ENCODE measurements at regions not wholly inside any gene's neighbourhood (a gene's known extent, or its start where the extent isn't known, plus 50 kb on each side); places are given as distances from the start of the nearest gene placed in this dataset.

DNA sequence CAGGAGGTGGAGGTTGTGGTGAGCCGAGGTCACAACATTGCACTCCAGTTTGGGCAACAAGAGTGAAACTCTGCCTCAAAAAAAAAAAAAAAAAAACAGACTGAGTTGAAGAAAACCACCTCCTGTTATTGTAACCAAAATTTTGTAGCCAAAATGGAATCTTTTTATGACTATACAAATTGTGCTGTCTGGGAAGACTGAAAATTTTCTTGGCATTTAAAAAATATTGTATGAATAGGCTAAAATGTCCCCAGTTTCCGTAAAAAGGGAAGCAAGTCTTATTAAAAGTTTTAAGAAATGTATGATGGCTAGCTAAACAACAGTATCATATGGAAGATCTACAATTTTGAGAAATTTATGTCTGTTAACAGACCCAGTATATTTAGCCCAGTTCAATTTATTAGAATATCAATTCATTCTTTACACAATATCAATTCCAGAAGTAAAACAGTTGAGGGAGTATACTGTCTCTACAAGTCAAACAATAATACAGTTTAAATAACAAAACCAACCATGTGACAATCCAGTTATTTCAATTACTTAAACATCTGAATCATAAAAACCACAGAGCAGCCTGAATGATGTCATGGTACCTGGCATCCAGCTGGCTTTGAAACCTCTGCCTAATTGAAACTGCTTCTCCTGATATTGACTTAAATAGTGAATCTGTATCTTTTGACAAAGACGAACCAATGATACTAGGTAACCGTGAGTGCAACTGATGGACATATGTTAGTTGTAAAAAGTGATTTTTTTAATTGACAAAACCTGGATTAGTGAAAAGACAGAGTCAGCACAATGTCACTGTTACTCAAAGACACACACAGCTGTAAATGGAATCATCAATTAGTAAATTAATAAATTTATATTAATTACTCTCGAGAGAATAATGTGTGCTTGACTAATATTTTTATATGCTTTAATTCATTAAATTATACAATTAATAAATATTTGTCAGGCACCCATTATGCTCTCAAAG is 166.6 kb upstream of the MARCKS start:
- no peaks in the 10 kb centered on the region for H3K36me3 ChIP-seq (ENCODE audit: insufficient read depth, low read depth, low read length)
- H3K9me3 ChIP-seq (ENCODE audit: insufficient read depth, low read depth, low read length), result no peaks in the 10 kb centered on the region
- no peak overlapping the region for H3K4me3 ChIP-seq (ENCODE audit: low read length)
- no peaks in the 10 kb centered on the region; the same call in 1 of the 2 replicates for H3K4me1 ChIP-seq (ENCODE audit: insufficient read depth, low read length)
- H3K27ac ChIP-seq (ENCODE audit: low read length), result no peak overlapping the region
- no peaks in the 10 kb centered on the region for H3K27me3 ChIP-seq (ENCODE audit: insufficient read depth, low read length)
- no peak overlapping the region for H3K9ac ChIP-seq (ENCODE audit: low read depth, low read length)

DNA sequence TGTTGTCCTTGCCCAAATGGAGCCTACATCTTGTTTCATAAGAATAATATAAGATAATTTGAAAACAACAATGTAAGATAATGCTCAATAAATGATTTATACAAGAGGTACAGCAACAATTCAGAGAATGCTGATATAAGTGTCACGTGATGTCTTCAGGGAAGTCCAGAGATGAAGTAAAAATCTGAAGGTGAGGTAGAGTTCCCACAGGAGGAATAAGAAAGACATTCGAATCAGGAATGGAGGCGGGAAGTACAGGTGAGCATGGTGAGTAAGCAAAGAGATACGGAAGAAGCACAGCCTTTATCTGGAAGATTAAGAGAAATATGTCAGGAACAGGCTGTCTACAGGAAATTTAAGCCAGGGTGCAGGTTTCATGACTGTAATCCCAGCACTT is 165.9 kb upstream of the MARCKS start:
- Histone ChIP-seq H3K36me3 (ENCODE audit: insufficient read depth, low read depth, low read length) (no peaks in the 10 kb centered on the region), H3K9ac (ENCODE audit: low read depth, low read length) (no peak overlapping the region), H3K4me3 (ENCODE audit: low read length) (no peak overlapping the region), H3K9me3 (ENCODE audit: insufficient read depth, low read depth, low read length) (no peaks in the 10 kb centered on the region), H3K27me3 (ENCODE audit: insufficient read depth, low read length) (no peaks in the 10 kb centered on the region), H3K4me1 (ENCODE audit: insufficient read depth, low read length) (no peaks in the 10 kb centered on the region; the same call in 1 of the 2 replicates), H3K27ac (ENCODE audit: low read length) (no peak overlapping the region)

DNA sequence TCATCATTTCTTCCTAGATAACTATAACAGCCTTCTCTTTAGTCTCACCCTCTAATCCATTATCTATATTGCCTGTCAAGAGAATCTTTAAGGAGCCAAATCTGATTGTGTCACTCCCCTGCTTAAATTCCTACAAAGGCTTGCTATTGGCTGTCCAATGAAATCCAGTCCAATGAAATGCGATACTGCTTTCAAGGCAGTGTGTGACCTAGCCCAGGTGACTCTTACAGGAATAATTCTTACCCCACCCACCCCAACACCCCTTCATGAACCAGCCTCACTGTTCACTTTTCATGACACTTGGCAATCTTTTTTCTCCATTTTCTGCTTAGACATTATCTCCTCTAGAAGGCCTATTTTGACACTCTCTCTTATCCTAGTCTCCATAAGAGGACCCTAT is 163.3 kb upstream of the MARCKS start:
- Histone ChIP-seq H3K27me3 (ENCODE audit: insufficient read depth, low read length) (no peaks in the 10 kb centered on the region), H3K4me3 (ENCODE audit: low read length) (no peak overlapping the region), H3K9ac (ENCODE audit: low read depth, low read length) (no peak overlapping the region), H3K4me1 (ENCODE audit: insufficient read depth, low read length) (no peaks in the 10 kb centered on the region; the same call in 1 of the 2 replicates), H3K36me3 (ENCODE audit: insufficient read depth, low read depth, low read length) (no peaks in the 10 kb centered on the region), H3K9me3 (ENCODE audit: insufficient read depth, low read depth, low read length) (no peaks in the 10 kb centered on the region), H3K27ac (ENCODE audit: low read length) (no peak overlapping the region)

DNA sequence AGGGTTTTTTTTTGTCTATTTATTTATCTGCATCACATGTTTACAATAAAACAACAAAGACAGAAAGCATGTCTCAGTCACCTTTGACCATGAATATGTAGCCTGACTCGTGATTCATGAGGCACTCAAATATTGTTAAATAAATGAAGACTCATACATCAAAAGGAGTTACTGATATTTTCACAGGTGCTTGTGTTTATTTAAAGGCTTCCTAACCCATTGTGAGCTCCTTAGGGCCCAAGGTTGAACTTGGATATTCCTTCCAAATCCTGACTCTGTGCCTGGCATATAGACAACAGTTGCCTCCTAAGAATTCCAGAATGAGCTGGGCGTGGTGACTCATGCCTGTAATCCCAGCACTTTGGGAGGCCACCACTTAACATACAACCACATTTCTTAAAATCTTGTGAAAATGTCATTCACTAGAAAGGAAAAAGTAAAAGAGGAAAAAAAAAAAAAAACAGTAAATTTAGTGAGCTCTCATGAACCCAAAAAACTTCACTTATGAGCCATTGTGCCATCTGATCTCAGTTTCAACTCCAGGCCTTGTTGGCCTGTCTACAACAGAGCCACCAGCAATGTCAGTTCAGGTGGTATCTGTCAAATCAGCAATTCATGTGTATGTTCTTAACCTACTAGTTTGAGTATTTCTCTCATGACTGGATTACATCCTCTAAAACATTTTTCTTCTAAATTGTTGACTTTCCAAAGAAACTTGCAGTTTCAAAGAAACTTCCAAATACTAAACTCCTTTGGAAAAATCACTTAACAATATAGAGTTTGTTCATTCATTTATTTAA is 162.7 kb upstream of the MARCKS start:
- H3K27me3 ChIP-seq (ENCODE audit: insufficient read depth, low read length), result no peaks in the 10 kb centered on the region
- H3K27ac ChIP-seq (ENCODE audit: low read length), result no peak overlapping the region
- no peaks in the 10 kb centered on the region for H3K9me3 ChIP-seq (ENCODE audit: insufficient read depth, low read depth, low read length)
- no peaks in the 10 kb centered on the region; the same call in 1 of the 2 replicates for H3K4me1 ChIP-seq (ENCODE audit: insufficient read depth, low read length)
- no peak overlapping the region for H3K4me3 ChIP-seq (ENCODE audit: low read length)
- no peak overlapping the region for H3K9ac ChIP-seq (ENCODE audit: low read depth, low read length)
- no peaks in the 10 kb centered on the region for H3K36me3 ChIP-seq (ENCODE audit: insufficient read depth, low read depth, low read length)

DNA sequence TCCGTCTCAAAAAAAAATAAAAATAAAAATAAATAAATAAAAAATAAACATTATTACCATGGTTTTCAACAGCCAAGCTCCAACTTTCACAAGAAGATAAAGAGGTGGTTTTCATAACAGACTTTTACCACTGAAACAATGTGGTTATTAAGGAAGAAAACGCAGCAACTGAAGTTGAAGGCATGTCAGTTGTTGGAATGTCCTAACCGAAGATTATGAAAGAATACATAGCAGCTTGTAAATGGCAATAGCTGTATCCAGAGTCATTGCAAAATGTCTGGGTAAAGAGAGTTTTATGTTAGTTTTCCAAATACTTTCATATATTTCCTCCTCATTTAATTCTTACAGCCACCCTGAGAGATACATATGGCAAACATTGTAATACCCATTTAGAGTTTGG is 161.6 kb upstream of the MARCKS start:
- Histone ChIP-seq H3K27ac (ENCODE audit: low read length) (no peak overlapping the region), H3K9ac (ENCODE audit: low read depth, low read length) (no peak overlapping the region), H3K4me1 (ENCODE audit: insufficient read depth, low read length) (no peaks in the 10 kb centered on the region; the same call in 1 of the 2 replicates), H3K36me3 (ENCODE audit: insufficient read depth, low read depth, low read length) (no peaks in the 10 kb centered on the region), H3K4me3 (ENCODE audit: low read length) (no peak overlapping the region), H3K9me3 (ENCODE audit: insufficient read depth, low read depth, low read length) (no peaks in the 10 kb centered on the region), H3K27me3 (ENCODE audit: insufficient read depth, low read length) (no peaks in the 10 kb centered on the region)

DNA sequence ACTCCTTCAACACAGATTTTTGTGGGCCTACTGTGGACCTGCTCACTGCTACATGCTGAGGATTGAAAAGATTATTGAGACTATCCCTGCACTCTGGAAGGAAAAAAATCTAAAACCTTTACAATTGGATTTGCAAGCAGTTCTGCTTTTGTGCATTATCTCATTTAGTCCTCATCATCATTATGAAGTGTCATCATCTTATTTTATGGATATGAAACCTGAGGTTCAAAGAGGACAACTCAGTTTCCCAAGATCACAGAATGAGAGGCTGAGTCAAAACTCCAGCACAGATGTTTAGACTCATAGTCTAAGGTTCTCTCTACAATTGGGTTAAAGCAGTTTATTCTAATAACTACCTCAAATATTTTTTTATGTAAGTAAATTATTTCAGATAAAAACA is 160.2 kb upstream of the MARCKS start:
- H3K9me3 ChIP-seq (ENCODE audit: insufficient read depth, low read depth, low read length), result no peaks in the 10 kb centered on the region
- H3K9ac ChIP-seq (ENCODE audit: low read depth, low read length), result no peak overlapping the region
- H3K27me3 ChIP-seq (ENCODE audit: insufficient read depth, low read length), result no peaks in the 10 kb centered on the region
- no peaks in the 10 kb centered on the region for H3K36me3 ChIP-seq (ENCODE audit: insufficient read depth, low read depth, low read length)
- no peaks in the 10 kb centered on the region for H3K4me1 ChIP-seq (ENCODE audit: insufficient read depth, low read length)
- no peak overlapping the region for H3K27ac ChIP-seq (ENCODE audit: low read length)
- H3K4me3 ChIP-seq (ENCODE audit: low read length), result no peak overlapping the region

DNA sequence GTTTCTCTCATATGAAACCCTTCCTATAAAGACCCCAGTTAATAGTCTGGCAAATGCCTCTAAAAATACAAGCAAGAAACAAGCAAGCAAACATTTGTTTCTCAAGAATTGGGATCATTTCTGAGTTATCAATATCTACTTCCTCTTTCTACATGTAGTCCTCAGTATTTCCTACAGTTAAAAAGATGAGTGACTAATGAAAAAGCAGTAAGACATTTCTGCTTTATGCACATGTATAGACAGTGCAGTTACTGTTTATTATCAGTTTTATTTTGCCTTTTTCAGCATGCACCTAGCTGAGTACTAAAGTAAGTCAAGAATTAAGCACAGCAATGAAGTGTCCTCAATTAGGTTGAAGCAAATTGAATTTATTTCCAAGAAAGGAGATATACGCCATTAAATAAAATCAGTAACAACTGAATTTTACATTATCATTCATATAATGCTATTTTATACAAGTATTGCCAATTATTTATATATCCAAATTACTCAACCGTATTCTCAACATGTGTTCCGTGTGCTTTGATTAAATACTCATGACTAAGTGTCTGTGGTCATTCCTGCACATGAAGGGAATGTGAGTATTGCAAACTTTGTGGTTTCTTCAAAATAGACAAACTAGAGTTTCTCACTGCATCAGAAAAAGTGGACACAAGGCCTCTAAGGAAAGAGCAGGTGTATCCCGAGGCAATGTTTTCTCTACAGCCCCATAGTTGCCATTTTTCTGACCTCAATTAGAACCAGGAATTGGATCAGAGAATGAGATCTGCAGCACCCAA is 159.3 kb upstream of the MARCKS start:
- Histone ChIP-seq H3K27ac (ENCODE audit: low read length) (no peak overlapping the region), H3K4me1 (ENCODE audit: insufficient read depth, low read length) (no peaks in the 10 kb centered on the region), H3K36me3 (ENCODE audit: insufficient read depth, low read depth, low read length) (no peaks in the 10 kb centered on the region), H3K9ac (ENCODE audit: low read depth, low read length) (no peak overlapping the region), H3K4me3 (ENCODE audit: low read length) (no peak overlapping the region), H3K27me3 (ENCODE audit: insufficient read depth, low read length) (no peaks in the 10 kb centered on the region), H3K9me3 (ENCODE audit: insufficient read depth, low read depth, low read length) (no peaks in the 10 kb centered on the region)

DNA sequence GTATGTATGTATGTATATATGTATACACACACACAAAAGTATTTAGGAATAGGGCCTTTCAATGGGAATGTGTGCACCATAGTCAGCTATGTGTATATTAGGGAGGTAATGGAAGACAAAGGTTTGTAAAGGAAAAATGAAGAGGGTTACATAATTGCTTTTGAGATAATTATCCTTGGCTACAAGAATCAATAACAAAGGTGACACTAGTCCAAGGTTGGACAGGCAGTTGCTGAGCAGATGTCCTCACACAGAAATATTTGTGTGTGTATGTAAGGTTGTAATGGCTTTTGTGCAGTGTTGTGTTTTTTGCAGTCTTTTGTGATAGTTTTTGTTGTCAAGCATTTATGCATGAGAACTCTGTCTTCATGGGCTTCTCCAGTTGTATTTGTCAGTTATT is 157.9 kb upstream of the MARCKS start:
- H3K36me3 ChIP-seq (ENCODE audit: insufficient read depth, low read depth, low read length), result no peaks in the 10 kb centered on the region
- no peak overlapping the region for H3K27ac ChIP-seq (ENCODE audit: low read length)
- no peaks in the 10 kb centered on the region for H3K27me3 ChIP-seq (ENCODE audit: insufficient read depth, low read length)
- H3K4me1 ChIP-seq (ENCODE audit: insufficient read depth, low read length), result no peaks in the 10 kb centered on the region
- no peak overlapping the region for H3K9ac ChIP-seq (ENCODE audit: low read depth, low read length)
- H3K4me3 ChIP-seq (ENCODE audit: low read length), result no peak overlapping the region
- no peaks in the 10 kb centered on the region for H3K9me3 ChIP-seq (ENCODE audit: insufficient read depth, low read depth, low read length)

DNA sequence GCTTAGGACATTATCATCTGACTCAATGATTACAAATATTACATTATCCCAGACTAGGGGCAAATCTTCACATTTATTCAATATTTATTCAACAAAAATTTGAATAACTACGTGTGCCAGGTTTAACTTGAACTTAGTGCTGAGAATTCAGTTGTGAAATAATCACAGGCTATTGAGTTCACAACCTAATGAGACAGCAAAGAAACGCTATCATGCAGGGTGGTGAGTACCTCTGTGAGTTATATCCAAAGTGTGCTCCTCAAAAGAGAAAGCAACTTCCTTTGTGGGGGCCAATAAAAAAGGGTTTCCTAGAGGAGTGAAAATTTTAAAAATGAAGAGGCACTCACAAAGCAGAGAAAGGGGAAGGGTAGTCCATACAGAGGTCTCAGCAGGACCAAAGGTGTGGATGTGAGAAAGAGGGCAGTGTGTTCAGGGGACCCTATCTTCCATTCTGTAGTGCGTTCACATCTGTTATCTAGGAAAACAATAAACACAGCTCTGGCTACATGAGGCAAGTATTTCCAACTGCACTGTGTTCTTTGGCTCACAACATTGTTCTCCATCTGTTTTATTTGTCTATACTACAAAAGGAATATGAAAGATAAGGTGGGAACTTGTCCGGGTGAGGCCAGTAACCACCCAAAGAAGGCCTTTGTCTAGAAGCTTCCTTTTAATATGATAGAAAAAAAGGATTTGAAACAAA is 155.4 kb upstream of the MARCKS start:
- no peak overlapping the region for H3K27ac ChIP-seq (ENCODE audit: low read length)
- H3K9me3 ChIP-seq (ENCODE audit: insufficient read depth, low read depth, low read length), result no peaks in the 10 kb centered on the region
- no peaks in the 10 kb centered on the region for H3K4me1 ChIP-seq (ENCODE audit: insufficient read depth, low read length)
- H3K9ac ChIP-seq (ENCODE audit: low read depth, low read length), result no peak overlapping the region
- no peaks in the 10 kb centered on the region for H3K27me3 ChIP-seq (ENCODE audit: insufficient read depth, low read length)
- no peak overlapping the region for H3K4me3 ChIP-seq (ENCODE audit: low read length)
- H3K36me3 ChIP-seq (ENCODE audit: insufficient read depth, low read depth, low read length), result no peaks in the 10 kb centered on the region

DNA sequence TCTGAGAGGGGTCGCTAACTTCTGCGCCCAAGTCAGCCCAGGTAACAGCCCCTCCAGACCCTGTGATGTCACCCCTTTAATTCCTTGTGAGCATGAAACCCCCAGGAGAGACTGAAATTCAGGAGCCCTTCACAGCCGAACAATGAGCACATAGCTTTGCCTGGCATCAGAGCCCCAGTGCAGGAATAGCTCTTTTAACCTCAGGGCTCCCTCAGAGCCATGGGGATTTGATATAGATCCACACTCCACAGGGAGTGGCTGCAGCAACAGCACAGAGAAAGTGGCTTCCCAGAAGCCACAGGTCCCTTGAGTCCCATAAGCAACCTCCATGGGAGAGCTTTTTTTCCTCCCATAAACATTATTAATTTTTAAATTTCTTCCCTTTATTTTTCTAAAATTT is 150.0 kb upstream of the MARCKS start:
- H3K9me3 ChIP-seq (ENCODE audit: insufficient read depth, low read depth, low read length), result no peaks in the 10 kb centered on the region
- H3K36me3 ChIP-seq (ENCODE audit: insufficient read depth, low read depth, low read length), result no peaks in the 10 kb centered on the region
- H3K27me3 ChIP-seq (ENCODE audit: insufficient read depth, low read length), result no peaks in the 10 kb centered on the region
- no peak overlapping the region for H3K4me3 ChIP-seq (ENCODE audit: low read length)
- no peaks in the 10 kb centered on the region for H3K4me1 ChIP-seq (ENCODE audit: insufficient read depth, low read length)
- H3K27ac ChIP-seq (ENCODE audit: low read length), result no peak overlapping the region
- no peak overlapping the region for H3K9ac ChIP-seq (ENCODE audit: low read depth, low read length)

DNA sequence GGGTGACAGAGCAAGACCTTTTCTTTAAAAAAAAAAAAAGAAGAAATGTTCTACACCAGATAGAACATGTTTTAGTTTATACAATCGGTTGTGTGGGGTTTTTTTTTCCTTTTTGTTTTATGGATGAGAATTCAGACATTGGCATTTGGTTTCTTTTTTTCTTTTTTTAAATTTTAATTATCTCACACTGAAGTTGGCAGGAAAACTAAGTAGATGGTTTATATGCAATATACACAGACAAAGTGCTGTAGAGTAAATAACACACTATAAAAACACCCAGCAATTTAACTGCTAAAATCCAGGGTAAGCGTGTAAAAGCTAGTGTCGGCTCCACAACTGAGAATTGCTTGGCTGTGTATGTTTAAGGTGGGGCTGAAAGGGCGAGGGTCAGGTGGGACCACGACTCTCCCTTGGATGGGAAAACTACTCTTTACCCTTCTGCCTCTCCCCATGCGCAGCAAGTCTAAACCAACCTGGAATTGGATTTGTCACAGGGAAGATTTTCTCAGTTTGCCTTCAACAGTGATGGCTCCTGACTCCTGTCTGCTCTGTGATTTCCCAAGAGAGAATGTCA is 147.1 kb upstream of the MARCKS start:
- Histone ChIP-seq H3K27ac (ENCODE audit: low read length) (no peak overlapping the region), H3K9ac (ENCODE audit: low read depth, low read length) (no peak overlapping the region), H3K27me3 (ENCODE audit: insufficient read depth, low read length) (no peaks in the 10 kb centered on the region), H3K4me3 (ENCODE audit: low read length) (no peak overlapping the region), H3K36me3 (ENCODE audit: insufficient read depth, low read depth, low read length) (no peaks in the 10 kb centered on the region), H3K9me3 (ENCODE audit: insufficient read depth, low read depth, low read length) (no peaks in the 10 kb centered on the region), H3K4me1 (ENCODE audit: insufficient read depth, low read length) (no peaks in the 10 kb centered on the region)

Measured in iPS-20b (cell line).